Stimulated activated effector memory CD8-positive, alpha-beta T cell treated with anti-CD3 and anti-CD28 coated beads, Interleukin-12 subunit alpha, Interleukin-12 subunit beta, amount 100 ng/mL, for 72 hours (primary cell): ENCODE measurements at regions not wholly inside any gene's neighbourhood (a gene's known extent, or its start where the extent isn't known, plus 50 kb on each side); places are given as distances from the start of the nearest gene placed in this dataset.

Source experiments
- ATAC-seq: fragments of 150-1000 bp; cut with Tn5 transposase; 2 replicates; pipeline ENCODE4 v1.10.0; 2021
- DNase-seq, 2 donors: peaks; one replicate each; pipeline ENCODE4 v3.0.0; 2021 to 2022; ENCODE audit warnings: low spot score in 2 of 2
- H3K27ac Mint-ChIP-seq: one replicate; pipeline ENCODE4 v1.8.0; 2022; ENCODE audit warnings: mild to moderate bottlenecking, mixed read lengths
- H3K36me3 Mint-ChIP-seq: one replicate; pipeline ENCODE4 v1.8.0; 2022; ENCODE audit warnings: mild to moderate bottlenecking, mixed read lengths
- H3K4me1 Mint-ChIP-seq: one replicate; pipeline ENCODE4 v1.8.0; 2022; ENCODE audit warnings: mixed read lengths
- H3K4me3 Mint-ChIP-seq: one replicate; pipeline ENCODE4 v1.8.0; 2022; ENCODE audit warnings: mild to moderate bottlenecking, mixed read lengths
- H3K9me3 Mint-ChIP-seq: one replicate; pipeline ENCODE4 v1.8.0; 2022; ENCODE audit warnings: mixed read lengths

GRCh38 chr2:123207245-123207644, 817.8 kb upstream of the CNTNAP5 start:
- no peaks in the 10 kb centered on the region for H3K4me1 Mint-ChIP-seq

GRCh38 chr2:123209202-123209601, 815.9 kb upstream of the CNTNAP5 start:
- Mint-ChIP-seq H3K27ac (no peak overlapping the region), H3K36me3 (no peaks in the 10 kb centered on the region)
- no peak for ATAC-seq

More at GRCh38 chr2:123207245-123207644, 817.8 kb upstream of the CNTNAP5 start:
- Mint-ChIP-seq H3K4me3 (no peak overlapping the region), H3K36me3 (no peaks in the 10 kb centered on the region), H3K9me3 (peaks cover 22% of the 10 kb centered on the region), H3K27ac (no peak overlapping the region)
- DNase-seq (no peak), ATAC-seq (no peak)

GRCh38 chr2:123211181-123211580, 813.9 kb upstream of the CNTNAP5 start:
- Mint-ChIP-seq H3K36me3 (no peaks in the 10 kb centered on the region), H3K4me3 (no peak overlapping the region), H3K9me3 (peaks cover 11% of the 10 kb centered on the region), H3K4me1 (no peaks in the 10 kb centered on the region), H3K27ac (no peak overlapping the region)
- DNase-seq (no peak), ATAC-seq (no peak)

More at GRCh38 chr2:123209202-123209601, 815.9 kb upstream of the CNTNAP5 start:
- Mint-ChIP-seq H3K4me3 (no peak overlapping the region), H3K9me3 (peaks cover 16% of the 10 kb centered on the region), H3K4me1 (no peaks in the 10 kb centered on the region)
- no peak for DNase-seq

- no peak for ATAC-seq
Observed at GRCh38 chr2:123245156-123245555, 779.9 kb upstream of the CNTNAP5 start.

GRCh38 chr2:123258877-123259539, 766.1 kb upstream of the CNTNAP5 start:
- no peaks in the 10 kb centered on the region for H3K4me1 Mint-ChIP-seq
- DNase-seq (no peak), ATAC-seq (no peak)
- no peaks in the 10 kb centered on the region for H3K36me3 Mint-ChIP-seq
- no peak overlapping the region for H3K27ac Mint-ChIP-seq
- H3K4me3 Mint-ChIP-seq, result no peak overlapping the region
- H3K9me3 Mint-ChIP-seq, result peaks cover 12% of the 10 kb centered on the region

More at GRCh38 chr2:123245156-123245555, 779.9 kb upstream of the CNTNAP5 start:
- H3K36me3 Mint-ChIP-seq, result no peaks in the 10 kb centered on the region
- no peak overlapping the region for H3K27ac Mint-ChIP-seq
- H3K4me3 Mint-ChIP-seq, result no peak overlapping the region
- no peak for DNase-seq
- no peaks in the 10 kb centered on the region for H3K4me1 Mint-ChIP-seq
- peaks cover 27% of the 10 kb centered on the region for H3K9me3 Mint-ChIP-seq

GRCh38 chr2:123262856-123263255, 762.2 kb upstream of the CNTNAP5 start:
- H3K36me3 Mint-ChIP-seq, result no peaks in the 10 kb centered on the region
- no peaks in the 10 kb centered on the region for H3K4me1 Mint-ChIP-seq
- no peak overlapping the region for H3K27ac Mint-ChIP-seq
- peaks cover 18% of the 10 kb centered on the region for H3K9me3 Mint-ChIP-seq
- ATAC-seq, result no peak
- DNase-seq, result no peak
- no peak overlapping the region for H3K4me3 Mint-ChIP-seq

GRCh38 chr2:123283431-123283830, 741.7 kb upstream of the CNTNAP5 start:
- Mint-ChIP-seq H3K27ac (no peak overlapping the region), H3K36me3 (no peaks in the 10 kb centered on the region), H3K4me1 (no peaks in the 10 kb centered on the region), H3K4me3 (no peak overlapping the region), H3K9me3 (peaks cover 26% of the 10 kb centered on the region)
- DNase-seq (no peak), ATAC-seq (no peak)

GRCh38 chr2:123303731-123304130, 721.4 kb upstream of the CNTNAP5 start:
- H3K9me3 Mint-ChIP-seq, result peaks cover 19% of the 10 kb centered on the region
- DNase-seq (no peak), ATAC-seq (no peak)
- no peak overlapping the region for H3K27ac Mint-ChIP-seq
- no peak overlapping the region for H3K4me3 Mint-ChIP-seq
- no peaks in the 10 kb centered on the region for H3K4me1 Mint-ChIP-seq
- no peaks in the 10 kb centered on the region for H3K36me3 Mint-ChIP-seq
